GM21619 (cell line): ENCODE measurements at regions not wholly inside any gene's neighbourhood (a gene's known extent, or its start where the extent isn't known, plus 50 kb on each side); places are given as distances from the start of the nearest gene placed in this dataset.

Source experiments
- ATAC-seq: cut with Tn5 transposase; IDR thresholded peaks from one replicate; pipeline ENCODE4 v1.9.1; 2021; ENCODE audit not compliant: unreplicated experiment

DNA sequence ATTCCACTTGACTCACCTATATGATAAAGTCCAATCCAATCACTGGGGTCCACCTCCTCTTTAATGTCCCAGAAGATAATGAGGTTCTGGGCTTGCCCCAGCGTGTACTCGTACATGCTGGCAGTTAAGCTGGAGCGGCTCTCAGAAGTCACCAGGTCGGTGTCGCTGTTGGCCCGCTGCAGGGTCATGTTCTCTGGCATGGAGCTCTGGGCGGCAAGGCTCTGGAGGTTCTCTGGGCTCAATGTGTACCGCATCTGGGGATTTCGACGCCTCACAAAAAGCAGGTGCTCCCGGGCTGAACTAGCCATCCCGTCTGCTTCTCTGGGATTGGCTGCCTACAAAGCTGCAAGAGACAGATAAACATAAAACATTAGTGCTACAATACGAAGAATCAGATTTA is 206.4 kb upstream of the CCDC150 start:
- ATAC-seq: no peak

- no peak for ATAC-seq
Measured at GRCh38 chr2:196434217-196434616, 205.3 kb upstream of the CCDC150 start.

GRCh38 chr2:196435189-196435588 is 204.3 kb upstream of the CCDC150 start:
- no peak for ATAC-seq

- ATAC-seq: no peak
Measured at GRCh38 chr2:196437626-196438025, 201.9 kb upstream of the CCDC150 start.

DNA sequence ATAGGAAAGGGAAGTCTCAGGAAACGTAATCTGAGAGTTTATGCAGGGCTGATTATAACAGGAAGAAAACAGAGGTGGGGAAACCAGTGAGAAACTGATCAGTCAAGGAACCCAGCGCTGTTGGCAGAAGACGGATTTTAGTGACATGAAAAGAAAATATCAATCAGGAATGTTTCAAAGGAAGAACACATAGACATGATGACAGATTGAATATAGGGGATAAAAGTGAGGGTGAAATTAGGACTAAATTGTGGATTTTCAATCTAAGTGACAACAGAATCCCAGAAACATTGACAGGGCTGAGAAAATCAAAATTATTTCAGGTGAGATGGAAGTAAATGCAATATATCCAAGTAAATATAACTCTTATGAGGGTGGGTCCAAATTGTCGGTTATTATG is 199.8 kb upstream of the CCDC150 start:
- ATAC-seq: no peak

GRCh38 chr2:196440413-196440812 is 199.1 kb upstream of the CCDC150 start:
- ATAC-seq: peak; percentile 64

DNA sequence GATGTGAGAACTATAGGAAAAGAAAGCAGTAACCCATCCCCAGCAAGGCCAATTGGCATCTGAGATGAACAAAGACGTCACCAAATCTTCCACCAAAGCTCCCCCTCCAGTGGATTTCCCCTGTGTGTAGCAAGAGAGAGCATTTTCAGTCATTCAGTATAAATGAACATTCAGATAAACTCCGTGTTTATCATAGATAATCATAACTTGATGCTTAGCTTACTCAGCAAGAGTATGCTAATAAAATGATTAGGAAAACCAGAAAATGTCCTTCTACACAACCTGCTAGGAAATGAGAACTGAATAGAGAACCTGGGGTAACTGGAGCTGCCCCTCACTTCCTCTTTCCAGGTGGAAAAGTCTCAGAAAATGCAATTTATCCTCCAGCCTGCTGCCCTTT is 198.0 kb upstream of the CCDC150 start:
- ATAC-seq: no peak

GRCh38 chr2:196442211-196442610 is 197.3 kb upstream of the CCDC150 start:
- ATAC-seq: no peak

DNA sequence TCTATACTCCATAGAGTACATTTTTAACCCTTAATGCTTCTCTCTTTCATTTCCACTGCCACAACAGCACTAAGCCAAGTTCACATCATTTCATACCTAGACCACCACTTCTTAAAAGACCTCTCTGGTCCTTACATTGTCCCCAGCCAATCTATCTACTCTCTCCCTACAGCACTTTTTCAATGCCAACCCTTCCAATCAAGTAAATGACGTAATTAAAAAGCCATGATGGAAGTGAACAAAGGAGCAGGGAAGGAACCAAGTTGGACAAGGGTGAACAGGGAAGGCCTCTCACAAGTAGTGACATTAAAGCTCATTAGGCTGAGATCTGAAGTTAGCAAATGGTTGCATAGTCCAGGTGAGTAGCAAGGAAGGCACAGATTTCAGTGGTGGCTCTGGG is 195.1 kb upstream of the CCDC150 start:
- ATAC-seq: no peak

GRCh38 chr2:196445991-196446390 is 193.5 kb upstream of the CCDC150 start:
- ATAC-seq: no peak

- ATAC-seq: no peak
Measured at GRCh38 chr2:196448407-196449079, 191.0 kb upstream of the CCDC150 start.

GRCh38 chr2:196449083-196449482 is 190.4 kb upstream of the CCDC150 start:
- no peak for ATAC-seq

DNA sequence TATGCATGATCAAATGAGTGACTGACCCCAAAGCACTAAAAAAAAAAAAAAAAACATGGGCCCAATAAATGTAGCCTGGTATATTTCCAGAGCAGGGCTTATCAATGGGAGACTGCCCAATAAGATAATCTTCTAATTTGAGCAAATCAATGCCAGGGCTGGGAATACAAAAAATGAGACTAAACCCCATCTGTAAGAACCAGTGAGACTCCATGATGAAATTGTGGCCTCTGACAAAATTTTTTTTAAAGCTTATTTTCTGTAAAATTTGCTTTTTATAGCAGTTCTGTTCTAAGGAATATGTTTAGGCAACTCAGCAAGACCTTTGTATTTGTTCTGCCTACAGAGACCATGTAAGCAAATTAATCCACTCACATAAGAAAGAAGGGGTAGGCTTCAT is 186.8 kb upstream of the CCDC150 start:
- ATAC-seq: no peak

DNA sequence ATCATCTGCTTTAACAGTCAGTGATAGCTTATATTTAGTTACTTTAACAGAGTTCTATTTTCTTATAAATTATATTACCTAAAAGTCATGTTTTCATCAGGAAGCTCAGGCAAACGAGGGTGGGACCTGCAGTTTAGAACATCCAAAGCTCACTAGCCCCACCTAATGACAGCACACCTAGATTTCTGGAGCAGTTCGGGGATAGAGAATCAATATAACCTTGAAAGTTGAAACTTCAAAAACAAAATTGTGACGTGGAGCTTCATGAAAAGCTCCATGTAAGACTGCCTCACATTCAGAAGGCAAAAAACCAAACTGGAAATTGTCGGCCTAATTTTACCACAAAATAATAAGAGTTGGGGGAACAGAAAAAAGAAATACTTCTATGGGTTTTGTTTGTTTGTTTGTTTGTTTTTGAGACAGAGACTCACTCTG is 185.9 kb upstream of the CCDC150 start:
- no peak for ATAC-seq

DNA sequence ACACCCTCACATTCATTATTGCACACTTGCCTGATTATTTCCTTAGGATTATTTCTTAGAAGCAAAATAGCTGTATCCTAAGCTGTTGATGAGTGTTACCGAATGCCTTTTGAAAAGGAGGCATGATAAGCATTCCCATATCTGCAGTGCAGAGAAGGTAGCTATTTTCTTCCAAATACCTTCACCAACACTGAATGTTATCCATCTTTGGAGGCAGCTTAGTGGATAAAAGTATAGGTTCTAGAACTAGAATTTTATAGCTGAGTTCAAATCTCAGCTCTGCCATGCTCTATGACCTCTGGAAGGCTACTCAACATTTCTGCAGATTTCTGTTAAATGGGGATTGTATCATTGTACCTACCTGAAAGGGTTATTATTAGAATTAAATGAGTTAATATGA is 185.0 kb upstream of the CCDC150 start:
- ATAC-seq: no peak

GRCh38 chr2:196459539-196459938 is 180.0 kb upstream of the CCDC150 start:
- ATAC-seq: no peak

- no peak for ATAC-seq
Measured at GRCh38 chr2:196463706-196464105, 175.8 kb upstream of the CCDC150 start.

GRCh38 chr2:196464311-196464710 is 175.2 kb upstream of the CCDC150 start:
- no peak for ATAC-seq

- ATAC-seq: no peak
Measured at GRCh38 chr2:196466581-196466980, 172.9 kb upstream of the CCDC150 start.

- no peak for ATAC-seq
Measured at GRCh38 chr2:196468394-196468793, 171.1 kb upstream of the CCDC150 start.

- no peak for ATAC-seq
Measured at GRCh38 chr2:196473617-196474016, 165.9 kb upstream of the CCDC150 start.

- no peak for ATAC-seq
Measured at GRCh38 chr2:196475611-196476010, 163.9 kb upstream of the CCDC150 start.

- ATAC-seq: no peak
Measured at GRCh38 chr2:196478588-196478987, 160.9 kb upstream of the CCDC150 start.
